C4-2B (cell line): ENCODE measurements at regions not wholly inside any gene's neighbourhood (a gene's known extent, or its start where the extent isn't known, plus 50 kb on each side); places are given as distances from the start of the nearest gene placed in this dataset.

Source experiments
- CTCF ChIP-seq: fragments of 450-650 bp; conservative IDR thresholded peaks from 2 replicates; pipeline ENCODE4 v1.5.1; 2017; ENCODE audit warnings: mild to moderate bottlenecking
- ZFX ChIP-seq: fragments of 450-650 bp; IDR thresholded peaks from 2 replicates; pipeline ENCODE4 v1.6.1; 2017

- TF ChIP-seq CTCF (no peak), ZFX (no peak)
These were observed 260.4 kb upstream of the ARHGAP20 start for GRCh38 chr11:110972640-110973039.
